Stimulated activated CD4-positive, alpha-beta T cell treated with anti-CD3 and anti-CD28 coated beads, Interleukin-15, amount 100 ng/mL, for 24 hours (primary cell): ENCODE measurements at regions not wholly inside any gene's neighbourhood (a gene's known extent, or its start where the extent isn't known, plus 50 kb on each side); places are given as distances from the start of the nearest gene placed in this dataset.
"Not testable (repeated sequence)": the region's sequence is repeated elsewhere in the genome, so short reads cannot be mapped to it uniquely, and the experiment has no call there.

Experiments
- DNase-seq: peaks from one replicate; pipeline ENCODE4 v3.0.0-alpha.2; 2020

DNA sequence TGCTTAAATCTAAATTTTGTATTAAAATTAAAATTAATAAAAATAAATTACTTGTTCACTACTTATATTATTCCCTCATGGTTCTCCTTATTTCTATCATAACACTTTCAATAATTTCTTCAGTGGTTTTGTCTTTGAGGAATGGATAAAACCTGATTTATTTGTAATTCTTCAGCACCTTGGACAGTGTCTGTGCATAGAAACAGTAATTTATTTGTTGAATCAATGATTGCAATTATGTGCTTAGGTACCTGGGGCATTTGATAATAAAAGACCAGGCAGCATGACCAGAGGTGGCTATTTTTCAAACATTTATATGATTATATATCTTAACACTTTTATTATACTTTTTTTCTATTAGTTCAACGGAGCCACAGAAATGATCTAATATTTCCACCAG, 1062.7 kb downstream of the DSC3 start:
- no peak for DNase-seq

DNA sequence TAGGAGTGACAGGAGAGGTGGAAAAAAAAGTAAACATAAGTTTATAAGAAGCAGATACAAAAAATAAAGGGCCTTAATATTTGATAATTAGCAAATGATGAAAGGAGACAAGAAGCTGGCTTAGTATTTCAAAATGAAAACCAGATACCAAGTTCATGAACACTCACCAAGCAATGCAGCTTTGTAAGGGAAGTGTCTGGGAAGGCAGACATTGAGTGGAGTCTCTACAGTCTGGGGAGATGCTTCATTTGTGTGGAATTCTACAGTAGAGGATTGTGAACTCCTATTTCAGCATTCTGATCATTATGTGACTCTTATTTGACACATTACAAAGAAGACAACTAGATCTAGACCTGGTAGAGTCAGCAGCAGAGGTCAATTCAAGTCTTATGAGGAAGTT, 1072.7 kb downstream of the DSC3 start:
- no peak for DNase-seq

DNA sequence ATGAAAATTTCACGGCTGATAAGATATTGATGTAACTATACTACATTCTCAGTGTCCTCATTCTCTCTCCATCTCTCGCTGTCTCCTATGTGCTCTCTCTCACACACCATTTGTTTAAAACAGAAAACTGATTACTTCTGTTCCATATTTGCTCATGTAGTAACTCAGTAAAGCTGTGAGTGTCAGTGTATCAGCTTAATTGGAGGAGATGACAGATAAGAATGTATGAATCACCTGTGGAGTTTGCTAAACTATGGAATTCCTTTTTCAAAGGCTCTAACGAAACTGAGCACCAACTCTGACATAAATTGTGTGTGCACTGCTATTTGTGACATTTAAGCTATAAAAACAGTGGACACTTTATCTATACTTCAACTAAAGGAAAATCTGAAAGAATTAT, 1080.0 kb downstream of the DSC3 start:
- DNase-seq, result no peak

DNA sequence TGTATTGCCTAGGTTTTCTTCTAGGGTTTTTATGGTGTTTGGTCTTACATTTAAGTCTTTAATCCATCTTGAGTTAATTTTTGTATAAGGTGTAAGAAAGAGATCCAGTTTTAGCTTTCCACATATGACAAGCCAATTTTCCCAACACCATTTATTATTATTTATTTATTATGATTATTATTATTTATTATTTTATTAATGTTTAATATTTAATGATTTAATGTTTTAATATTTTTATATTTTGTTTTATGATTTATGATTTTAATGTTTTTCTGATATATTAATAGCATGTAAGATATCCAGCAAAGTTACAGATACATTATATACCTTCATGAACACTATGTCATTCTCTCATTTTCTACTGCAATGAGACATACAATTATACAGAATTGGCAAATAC, 1082.0 kb downstream of the DSC3 start:
- no peak for DNase-seq

DNA sequence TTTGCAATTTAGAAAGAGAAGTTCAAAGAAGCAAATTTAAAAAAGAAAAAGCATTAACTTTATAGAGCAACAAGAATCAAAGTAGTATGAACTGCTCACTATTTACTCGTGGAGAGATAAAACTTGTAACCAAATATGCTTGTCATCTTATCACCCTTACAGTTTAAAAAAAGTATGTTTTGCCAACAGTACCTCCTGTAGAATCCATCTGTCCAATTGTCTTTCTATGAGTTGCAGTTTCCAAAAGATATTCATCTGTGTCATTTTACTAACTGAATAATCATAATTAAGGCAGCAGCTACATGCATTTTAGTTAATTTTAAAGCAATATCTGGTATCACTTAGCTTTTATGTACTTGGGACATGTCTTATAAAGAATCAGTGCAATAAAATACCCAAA, 1112.3 kb downstream of the DSC3 start:
- DNase-seq, result no peak

DNA sequence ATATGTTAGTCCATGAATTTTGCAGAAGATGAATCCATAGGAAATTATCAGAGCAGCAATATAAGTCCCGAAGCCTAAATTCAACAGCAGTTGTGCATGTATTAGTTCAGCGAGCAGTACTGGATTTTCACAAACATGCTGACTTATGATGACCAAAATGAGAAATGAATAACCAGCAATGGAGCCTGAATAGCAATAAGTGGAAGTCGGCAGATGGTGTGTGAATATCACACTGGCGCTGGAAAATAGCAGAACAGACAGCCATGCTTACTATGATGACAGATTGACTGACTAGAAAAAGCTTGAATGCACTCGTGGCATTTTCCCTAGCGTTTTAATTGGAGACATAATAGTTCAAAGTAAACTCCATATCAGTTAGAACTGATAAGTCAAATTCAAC, 1114.5 kb downstream of the DSC3 start:
- no peak for DNase-seq

DNA sequence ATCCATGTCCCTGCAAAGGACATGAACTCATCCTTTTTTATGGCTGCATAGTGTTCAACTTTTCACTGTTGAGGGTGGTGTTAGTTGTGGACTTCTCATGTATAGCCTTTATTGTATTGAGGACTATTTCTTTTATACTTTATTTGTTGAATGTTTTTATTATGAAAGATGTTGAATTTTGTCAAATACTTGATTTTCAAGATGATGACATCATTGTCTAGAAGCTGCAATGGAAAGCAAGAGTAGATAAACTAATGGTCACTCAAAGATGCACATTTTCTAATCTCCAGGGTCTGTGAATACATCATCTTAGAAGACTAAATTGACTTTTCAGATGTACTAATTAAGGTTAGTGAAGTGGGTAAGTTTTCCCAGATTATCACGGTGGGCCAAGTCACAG, 1117.0 kb downstream of the DSC3 start:
- no peak for DNase-seq

DNA sequence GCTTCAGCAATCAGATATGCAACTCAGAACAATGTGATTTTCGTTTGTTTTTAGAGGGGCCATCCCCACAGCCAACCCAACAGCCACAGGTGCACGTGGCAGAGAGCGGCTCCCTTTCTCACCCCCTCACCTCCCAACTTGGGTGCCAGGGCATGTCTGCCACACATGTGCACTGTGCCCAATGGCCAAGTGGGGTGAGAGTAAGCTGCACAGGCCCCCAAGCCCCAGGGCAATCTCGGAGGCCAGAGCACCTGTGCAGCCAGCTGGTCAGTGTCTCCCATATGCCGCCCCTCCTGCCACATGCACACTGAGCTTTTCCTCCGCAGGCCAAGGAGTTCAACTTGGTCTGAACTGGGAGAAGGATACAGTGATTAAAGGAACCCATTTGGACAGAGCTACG, 1130.2 kb downstream of the DSC3 start:
- DNase-seq, result no peak

DNA sequence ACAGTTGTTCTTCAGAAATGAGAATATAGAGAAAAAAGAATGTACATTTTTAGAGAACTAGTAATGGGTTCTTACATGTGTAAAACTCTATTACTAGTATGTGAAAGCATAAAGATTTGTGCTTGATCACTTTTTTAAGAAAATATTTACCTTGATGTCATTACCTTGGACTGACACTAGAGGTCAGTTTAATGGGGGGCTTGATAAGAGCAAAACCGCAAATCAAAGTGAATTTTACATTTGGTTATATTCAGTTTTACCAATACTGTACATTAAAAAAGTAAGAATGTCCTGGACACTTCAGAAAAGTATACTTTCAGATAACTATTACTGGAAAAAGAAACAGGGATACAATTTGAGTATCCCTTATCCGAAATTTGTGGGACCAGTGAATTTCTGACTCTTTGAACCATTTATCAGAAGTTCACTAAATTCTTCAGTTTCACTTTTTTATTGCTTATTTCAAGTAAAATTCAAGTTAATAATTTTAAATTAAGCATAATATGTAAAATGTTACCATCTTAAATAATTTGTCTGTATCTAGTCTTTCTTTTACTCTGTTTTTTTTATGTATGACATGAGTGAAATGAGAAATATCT, 1149.5 kb downstream of the DSC3 start:
- no peak for DNase-seq

DNA sequence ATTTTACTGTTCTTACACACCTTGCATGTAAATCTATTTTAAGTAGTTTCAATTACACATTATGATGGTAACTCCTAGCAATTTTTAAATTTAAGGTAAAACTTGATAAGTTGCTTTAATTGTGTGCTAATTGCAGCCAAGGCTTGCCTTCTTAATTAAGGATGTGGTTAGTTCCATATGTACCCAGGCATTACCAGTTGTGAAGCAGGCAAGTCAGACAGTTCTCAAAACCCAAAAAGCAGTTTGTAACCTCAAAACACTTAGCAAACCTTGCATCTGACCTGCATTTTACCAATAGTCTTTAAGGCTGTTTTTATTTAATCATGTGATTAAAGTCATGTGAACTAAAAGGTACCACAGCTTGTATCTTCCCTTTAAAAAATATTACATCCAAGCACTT, 1159.4 kb downstream of the DSC3 start:
- no peak for DNase-seq

DNA sequence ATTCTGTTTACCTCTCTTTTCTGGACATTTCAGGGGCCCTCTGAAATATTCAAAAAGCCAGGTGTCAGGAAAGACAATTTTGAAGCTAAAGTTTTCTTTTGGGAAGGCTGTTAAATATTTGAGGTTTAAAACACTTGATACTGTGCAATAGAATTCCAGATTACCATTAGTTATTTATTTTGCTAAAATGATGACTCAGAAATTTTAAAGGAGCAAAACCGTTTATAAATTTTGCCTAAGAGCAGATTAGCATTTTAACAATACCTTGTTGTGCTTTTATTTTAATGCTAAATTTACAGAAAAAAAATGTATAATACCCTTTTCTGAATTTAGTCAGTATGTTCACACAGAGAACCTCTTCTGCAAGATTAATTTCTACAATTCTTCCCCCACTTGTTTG, 1159.9 kb downstream of the DSC3 start:
- no peak for DNase-seq

DNA sequence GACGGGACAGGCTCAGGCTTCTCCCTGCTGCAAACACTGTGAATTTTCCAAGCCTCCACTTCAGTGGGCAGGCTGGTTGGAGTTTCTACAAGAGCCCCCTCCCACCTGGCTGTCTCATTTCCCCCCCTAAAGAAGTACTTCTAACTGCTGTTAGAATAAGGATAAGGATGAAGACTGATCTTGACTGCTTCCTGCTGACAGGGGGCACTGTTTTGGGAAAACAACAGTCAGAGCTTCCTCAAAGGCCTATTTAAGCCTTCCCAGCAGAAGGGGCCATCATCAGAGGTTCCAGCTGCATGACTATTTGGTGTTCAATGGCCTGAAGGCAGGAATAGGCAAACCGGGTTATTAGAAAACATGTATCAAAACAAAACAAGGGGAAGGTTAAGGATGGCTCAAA, 1162.8 kb downstream of the DSC3 start:
- DNase-seq, result no peak

DNA sequence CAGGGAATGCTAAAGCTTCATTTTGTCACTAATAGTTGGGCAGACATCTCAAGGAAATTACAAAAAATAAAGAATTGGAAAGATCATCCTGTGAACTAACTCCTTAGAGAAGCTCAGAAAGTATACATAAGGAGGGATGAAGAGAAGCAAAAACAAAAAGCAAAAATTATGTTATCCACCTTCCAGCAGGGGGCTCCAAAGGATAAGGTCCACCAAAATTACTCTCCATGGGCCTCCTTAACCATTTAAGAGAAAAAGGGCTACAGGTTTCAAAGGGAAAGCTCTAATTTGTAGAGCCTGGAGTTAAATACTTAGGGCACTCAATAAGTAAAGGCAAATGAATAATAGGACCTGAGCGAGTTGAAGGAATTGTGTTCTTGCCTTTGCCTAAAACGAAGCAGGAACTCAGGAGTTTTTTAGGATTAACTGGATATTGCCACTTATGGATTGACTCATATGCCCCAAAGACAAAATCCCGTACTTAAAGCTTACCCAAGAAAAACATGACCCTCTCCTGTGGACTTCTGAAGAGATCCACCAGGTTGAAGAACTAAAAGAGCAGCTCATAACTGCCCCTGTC, 1167.9 kb downstream of the DSC3 start:
- DNase-seq, result no peak

DNA sequence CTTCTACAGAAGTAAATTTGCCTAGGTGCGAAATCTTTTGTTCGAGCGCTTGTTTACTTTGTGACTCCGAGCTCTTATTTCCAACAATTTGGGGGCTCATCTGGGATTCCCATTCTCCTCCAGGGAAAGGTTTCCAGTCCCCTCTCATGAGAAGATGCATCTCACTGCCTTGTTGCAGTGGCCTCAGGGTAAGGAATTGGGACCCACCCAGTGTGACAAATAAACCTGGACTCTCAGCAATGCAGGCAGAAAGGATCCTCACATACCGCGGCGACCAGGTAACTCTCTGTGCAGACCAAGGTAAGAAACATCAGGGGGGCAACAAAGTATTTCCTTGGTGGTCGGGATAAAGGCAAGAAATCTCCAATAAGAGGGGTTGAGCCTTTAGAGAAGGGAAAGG, 1169.3 kb downstream of the DSC3 start:
- no peak for DNase-seq

DNA sequence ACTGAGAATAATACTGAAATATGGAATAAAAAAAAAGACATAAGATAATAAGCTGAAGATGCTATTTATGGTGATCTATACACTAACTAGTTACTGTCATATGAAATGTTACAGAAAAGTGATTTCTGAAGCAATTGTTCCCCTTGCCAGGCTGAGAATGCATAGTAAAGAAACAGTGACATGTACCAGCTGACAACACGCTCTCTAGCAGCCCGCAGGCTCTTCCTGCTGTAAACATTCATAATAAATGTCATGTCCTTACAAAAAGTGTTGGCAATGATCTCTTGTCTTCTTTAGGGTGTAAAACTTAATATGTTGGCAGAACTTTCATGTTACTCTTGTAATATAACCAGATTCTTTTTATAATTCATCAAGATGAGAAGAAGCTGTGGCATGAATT, 1171.3 kb downstream of the DSC3 start:
- no peak for DNase-seq

DNA sequence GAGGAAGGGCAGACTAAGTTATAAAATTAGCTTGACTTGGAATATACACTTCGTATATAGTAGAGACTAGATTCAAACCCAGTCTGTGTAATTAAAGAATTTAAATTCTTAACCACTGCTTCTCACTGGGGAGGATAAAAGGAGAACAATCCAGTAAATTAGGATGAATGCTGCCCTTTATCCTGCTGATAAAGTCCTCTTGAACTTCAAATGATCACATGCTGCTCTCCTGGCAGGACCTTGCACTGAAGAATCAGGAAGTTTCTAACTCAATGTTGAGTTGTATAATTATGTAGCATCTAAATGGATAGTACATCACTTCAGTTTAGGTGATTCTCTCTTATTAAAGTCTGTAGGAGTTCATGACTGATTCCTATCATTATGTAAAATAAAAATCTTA, 1179.7 kb downstream of the DSC3 start:
- DNase-seq, result no peak

DNA sequence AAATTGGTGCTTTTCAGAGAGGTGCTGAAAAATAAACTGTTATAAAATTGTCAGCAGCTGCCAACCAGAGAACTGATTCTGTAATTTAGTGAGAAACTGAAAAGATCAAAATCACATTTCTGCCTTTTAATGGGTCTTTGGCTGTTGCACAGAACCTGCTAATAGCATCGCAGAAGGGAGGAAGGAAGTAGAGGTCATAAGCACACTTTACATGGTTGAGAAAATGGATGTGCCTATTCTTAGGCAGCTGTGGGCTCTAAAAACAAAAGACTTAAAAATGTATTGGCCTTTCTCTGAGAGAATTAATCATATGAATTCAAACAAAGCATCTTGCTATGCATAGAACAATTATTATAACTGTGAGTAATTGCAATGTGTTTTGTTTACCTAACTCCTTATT, 1186.9 kb downstream of the DSC3 start:
- DNase-seq, result no peak

DNA sequence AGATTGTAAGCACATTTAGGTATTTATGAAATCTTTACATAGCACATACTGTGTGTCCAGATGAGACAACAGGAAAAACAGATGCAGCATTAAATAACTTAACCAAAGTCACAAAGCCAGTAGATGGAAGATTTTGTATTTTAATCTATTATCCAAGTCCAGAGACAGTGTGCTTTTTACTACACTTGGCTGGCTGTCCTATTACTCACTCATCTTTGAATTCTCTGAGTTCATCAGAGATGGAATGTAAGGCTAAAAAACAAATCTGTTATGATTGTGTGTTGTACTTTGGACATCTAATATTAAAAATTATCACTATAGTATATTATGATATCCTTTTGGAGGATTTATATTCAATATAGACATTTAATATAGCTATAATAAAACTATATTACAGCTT, 1189.4 kb downstream of the DSC3 start:
- DNase-seq, result no peak

DNA sequence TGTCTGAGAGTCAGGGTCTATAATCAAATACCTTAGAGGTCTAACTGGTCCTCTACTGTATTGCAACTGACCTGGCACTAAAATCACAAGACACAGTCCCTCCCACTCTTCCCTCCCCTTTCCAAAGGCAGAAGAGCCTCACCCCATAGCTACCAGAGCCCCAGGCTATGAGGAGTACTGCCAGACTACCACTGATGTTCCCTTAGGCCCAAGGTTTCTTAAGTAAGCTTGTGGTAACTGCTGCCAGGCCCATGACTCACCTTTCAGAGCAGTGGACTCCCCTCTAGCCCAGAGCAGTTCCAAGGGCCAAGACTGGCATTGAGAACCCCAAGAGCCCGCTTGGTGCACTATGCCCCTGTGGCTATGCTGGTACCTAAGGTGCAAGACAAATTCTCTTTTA, 1193.4 kb downstream of the DSC3 start:
- DNase-seq, result no peak

DNA sequence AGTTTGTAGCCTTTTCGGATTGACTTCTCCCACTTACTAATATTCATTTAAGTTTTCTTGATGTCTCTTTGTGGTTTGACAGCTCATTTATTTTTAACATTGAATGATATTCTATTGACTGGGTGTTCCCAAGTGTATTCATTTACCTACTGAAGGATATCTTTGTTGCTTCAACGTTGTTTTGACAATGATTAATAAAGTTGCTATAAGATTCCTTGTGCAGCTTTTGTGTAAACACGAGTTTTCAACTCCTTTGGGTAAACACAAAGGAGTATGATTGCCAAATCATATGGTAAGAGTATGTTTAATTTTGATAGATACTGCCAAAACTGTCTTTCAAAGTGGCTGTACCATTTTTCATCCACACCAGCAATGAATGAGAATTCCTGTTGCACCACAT, 1200.9 kb downstream of the DSC3 start:
- DNase-seq, result no peak

DNA sequence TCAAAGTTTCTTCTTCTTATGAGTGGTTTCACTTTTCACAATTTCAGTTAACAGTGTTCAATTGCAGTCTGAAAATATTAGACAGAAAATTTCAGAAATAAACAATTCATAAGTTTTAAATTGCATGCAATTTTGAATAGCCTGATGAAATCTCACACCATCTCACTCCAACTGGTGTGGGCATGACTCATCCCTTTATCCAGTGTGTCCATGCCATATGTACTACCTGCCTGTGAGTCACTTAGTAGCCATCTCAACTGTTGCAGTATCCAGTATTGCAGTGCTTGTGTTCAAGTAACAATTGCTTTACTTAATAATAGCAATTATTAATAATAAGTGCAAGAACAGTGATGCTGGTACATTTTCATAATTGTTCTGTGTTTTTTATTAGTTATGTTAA, 1202.5 kb downstream of the DSC3 start:
- no peak for DNase-seq

DNA sequence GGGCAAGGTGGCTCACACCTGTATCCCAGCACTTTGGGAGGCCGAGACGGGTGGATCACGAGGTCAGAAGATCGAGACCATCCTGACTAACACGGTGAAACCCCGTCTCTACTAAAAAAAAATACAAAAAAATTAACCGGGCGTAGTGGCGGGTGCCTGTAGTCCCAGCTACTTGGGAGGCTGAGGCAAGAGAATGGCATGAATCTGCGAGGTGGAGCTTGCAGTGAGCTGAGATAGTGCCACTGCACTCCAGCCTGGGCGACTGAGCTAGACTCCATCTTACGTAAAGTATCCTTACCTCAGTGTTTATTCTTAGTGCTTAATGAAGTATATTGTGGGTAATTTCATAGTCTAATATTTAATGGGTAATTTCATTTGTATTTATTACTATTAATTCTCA, 1203.6 kb downstream of the DSC3 start:
- not testable (repeated sequence) for DNase-seq

DNA sequence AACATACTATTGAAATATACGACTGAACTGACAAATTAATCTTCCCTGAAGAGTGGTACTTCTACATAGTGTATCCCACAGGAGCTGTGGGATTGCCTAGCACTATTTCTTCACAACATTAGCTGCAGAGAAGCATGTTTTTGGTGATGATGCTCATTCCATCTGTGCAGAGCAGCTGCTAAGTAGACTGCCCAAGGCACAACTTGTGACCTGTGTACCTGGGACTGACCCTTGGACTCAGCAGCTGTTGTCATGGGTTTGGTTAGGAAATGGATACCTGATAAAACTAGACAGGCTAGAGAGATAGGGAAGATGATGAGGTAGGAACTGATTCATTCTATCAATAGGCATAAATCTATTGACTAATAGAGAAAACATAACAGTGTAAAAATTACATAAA, 1204.0 kb downstream of the DSC3 start:
- DNase-seq, result no peak

DNA sequence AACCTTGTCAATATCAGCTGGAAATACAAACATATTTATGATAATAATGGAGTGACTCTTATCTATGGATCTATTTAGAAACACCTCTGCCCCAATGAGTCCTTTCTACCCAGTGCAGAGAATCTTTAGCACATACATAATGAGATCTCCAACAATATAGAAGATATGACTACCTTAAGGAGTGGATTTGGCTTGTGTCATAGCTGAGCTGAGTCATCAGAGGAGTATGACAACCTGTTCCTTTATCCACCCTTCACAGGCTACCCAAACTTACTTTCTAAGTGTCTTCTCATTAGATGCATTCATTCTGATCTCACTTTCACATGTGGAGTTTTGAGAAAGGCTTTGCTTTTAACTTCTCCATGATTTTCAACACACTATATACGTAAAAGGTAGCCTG, 1218.9 kb downstream of the DSC3 start:
- no peak for DNase-seq

DNA sequence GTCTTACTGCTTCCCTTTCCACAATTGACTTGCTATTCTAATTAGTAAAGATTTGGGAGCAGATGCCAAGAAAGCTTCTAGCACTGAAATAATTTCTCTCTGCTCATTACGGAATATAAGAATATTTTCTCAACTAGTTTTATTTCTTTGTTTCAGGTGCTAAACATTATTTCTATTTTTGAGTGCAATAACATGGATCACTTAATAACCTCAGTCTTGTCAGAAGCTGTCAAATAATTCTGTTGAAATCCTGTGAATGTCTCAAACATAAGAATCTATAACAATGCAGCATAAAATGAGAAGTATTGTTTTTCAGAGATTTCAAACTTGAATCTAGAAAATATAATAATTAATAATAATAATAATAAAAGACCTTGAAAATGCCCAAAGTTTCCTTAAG, 1221.0 kb downstream of the DSC3 start:
- no peak for DNase-seq

DNA sequence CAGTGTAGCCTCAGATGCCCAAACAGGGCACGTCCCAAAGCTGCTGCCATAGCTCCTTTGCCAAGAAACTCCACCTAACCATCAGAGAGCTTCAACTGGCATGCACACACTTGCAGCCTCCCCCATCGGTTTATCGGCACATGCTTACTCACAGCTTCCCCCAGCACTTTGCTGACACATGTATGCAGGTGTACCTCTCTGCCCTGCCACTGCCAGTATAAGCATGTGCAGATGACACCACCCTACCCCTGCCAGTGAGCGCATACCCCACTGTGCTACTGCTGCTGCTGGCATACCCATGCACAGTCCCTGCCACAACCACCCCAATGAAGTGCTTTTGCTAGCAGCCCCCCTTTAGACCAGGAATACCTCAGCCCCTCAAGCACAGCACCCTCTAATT, 1231.0 kb downstream of the DSC3 start:
- no peak for DNase-seq
